Coronary artery (tissue), 2 donors: ENCODE measurements at regions not wholly inside any gene's neighbourhood (a gene's known extent, or its start where the extent isn't known, plus 50 kb on each side); places are given as distances from the start of the nearest gene placed in this dataset.

Experiments used
- DNase-seq: peaks from one replicate; pipeline ENCODE4 v3.0.0-alpha.2; 2017; ENCODE audit warnings: low spot score
- H3K27ac ChIP-seq, 2 donors: fragments of 200-600 bp; sonication (generic); one replicate each; pipeline ENCODE4 v1.5.1; 2016 to 2019
- H3K4me3 ChIP-seq: fragments of 200-600 bp; sonication (generic); 2 replicates; pipeline ENCODE4 v1.5.1; 2016; ENCODE audit warnings: mild to moderate bottlenecking, moderate library complexity
- TF ChIP-seq, protein P1 (sequence below): fragments of 200-600 bp; sonication (generic); IDR thresholded peaks from one replicate; pipeline ENCODE4 v1.5.1; 2019; ENCODE audit warnings: antibody characterized with exemption

DNA sequence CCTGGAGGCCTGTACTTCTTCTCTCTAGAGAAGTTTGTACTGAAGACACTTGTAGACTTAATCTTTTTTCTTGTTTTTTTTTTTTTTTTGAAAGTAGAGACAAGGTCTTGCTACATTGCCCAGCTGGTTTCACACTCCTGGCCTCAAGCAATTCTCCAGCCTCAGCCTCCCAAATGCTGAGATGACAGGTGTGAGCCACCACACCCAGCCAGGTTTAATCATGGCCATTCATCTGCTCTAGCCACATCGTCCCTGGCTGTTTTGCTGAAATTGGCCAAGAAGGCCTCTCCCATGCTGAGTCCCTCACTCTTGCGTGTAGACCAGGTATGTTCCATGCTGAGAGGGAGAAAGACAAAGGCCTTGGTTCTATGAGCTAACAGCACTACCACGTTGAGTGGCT, 176.2 kb downstream of the JCAD start:
- Histone ChIP-seq H3K4me3 (no peak overlapping the region), H3K27ac (no peak overlapping the region)
- DNase-seq: no peak
- TF ChIP-seq, protein P1, sequence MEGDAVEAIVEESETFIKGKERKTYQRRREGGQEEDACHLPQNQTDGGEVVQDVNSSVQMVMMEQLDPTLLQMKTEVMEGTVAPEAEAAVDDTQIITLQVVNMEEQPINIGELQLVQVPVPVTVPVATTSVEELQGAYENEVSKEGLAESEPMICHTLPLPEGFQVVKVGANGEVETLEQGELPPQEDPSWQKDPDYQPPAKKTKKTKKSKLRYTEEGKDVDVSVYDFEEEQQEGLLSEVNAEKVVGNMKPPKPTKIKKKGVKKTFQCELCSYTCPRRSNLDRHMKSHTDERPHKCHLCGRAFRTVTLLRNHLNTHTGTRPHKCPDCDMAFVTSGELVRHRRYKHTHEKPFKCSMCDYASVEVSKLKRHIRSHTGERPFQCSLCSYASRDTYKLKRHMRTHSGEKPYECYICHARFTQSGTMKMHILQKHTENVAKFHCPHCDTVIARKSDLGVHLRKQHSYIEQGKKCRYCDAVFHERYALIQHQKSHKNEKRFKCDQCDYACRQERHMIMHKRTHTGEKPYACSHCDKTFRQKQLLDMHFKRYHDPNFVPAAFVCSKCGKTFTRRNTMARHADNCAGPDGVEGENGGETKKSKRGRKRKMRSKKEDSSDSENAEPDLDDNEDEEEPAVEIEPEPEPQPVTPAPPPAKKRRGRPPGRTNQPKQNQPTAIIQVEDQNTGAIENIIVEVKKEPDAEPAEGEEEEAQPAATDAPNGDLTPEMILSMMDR: no peak

DNA sequence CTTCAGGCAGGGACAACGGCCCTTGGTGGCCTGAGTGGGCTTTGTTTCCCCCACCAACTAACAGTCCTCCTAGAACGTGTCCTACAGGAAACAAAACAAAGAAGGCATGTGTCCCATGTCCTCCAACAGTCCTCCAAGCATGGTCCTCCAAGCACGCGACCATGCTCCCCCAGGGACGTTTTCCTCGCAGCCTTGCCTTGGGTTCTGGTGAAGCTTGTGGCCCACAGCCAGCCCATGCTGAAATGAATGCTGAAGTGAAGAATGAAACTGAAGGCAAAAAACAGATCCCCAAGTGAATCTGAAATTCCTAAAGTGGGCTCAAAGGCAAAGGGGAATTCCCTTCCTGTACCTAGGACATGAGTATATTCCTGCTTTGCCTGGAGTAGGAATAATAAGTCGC, 176.6 kb downstream of the JCAD start:
- TF ChIP-seq, protein P1: no peak
- H3K27ac ChIP-seq: peak overlapping the region; percentile 28 to 53

DNA sequence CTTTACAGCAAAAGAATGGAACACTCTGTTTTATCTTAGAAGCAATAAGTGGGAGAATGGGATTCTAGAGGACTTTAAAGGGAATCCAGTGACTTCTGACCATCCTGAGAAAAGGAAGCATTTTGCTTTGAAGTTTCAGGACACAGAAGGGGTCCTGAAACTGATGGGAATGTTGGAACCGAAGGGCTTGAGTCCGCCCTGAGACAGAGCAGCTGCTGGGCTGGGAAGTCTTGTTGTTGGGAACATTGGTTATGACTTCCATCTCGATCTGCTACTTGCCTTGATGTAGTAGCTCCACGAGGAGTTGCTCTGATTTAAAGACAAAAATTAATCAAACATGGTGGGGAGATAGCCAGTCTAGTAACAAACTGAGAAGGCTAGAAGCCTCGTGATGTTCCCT, 177.6 kb downstream of the JCAD start:
- DNase-seq: no peak
- H3K27ac ChIP-seq: peak overlapping the region; percentile 28 to 53

More for the DNA sequence above, 176.6 kb downstream of the JCAD start:
- DNase-seq: no peak
- H3K4me3 ChIP-seq: no peak overlapping the region

DNA sequence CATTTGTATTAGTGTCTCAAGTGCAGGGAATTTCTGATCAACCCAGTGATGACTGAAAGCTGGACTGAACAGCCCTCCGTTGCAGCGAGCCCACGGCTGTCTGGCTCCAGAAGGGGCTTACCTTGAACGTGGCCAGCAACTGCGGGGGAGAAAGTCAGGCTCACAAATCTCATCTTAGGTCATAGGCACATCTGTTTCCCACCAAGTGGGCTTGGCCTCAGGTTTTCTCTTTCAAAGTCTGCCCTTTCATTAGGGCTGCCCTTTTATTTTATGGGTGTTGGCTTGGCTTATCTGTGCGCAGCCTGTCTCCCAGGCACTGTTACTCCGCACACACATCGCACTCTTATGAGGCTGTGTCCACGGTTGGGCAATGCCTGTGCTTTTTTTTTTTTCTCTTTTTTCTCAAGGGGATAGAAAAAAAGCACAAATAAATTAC, 178.0 kb downstream of the JCAD start:
- Histone ChIP-seq H3K27ac (peak overlapping the region; percentile 57 to 92), H3K4me3 (no peak overlapping the region)
- DNase-seq: no peak
- TF ChIP-seq, protein P1: no peak

More for the DNA sequence above, 177.6 kb downstream of the JCAD start:
- no peak overlapping the region for H3K4me3 ChIP-seq
- TF ChIP-seq, protein P1: no peak

DNA sequence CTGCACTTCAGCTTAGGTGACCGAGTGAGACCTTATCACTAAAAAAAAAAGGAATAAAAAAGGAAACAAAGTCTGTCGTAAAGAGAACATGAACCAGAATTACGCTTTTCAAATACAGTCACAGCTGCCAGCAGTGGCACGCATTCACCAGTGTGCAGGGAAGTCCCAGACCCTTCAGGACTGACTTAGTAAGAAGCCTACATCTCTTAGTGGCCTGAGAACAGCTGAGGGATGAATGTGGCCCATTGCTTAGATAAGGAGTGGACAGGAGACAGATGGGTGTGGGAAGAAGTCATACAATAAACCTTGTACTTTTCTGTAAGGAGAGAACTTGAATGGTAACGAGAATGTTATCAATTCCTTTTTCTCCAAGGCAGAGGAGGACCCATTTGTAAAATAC, 178.5 kb downstream of the JCAD start:
- Histone ChIP-seq H3K27ac (peak overlapping the region; percentile 86 to 92), H3K4me3 (no peak overlapping the region)
- TF ChIP-seq, protein P1: no peak
- no peak for DNase-seq

DNA sequence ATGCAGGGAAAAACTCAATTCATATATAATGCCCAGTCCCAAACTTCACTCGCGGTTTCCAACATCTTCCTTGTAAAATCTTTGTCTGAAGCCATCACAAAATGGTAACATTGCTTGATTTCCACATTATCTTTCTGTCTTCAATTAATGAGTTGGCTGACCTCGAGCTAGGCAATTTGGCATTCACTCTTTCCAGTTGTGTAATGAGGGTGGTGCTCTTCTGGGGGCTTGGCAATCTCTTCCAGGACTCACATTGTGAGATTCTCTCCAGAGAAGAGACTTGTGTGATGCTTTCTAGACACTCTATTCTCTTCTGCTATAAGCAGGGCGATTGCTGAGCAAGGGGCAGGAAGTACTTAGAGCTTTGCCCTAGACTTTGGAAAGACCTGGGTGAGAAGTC, 179.5 kb downstream of the JCAD start:
- TF ChIP-seq, protein P1: no peak
- no peak for DNase-seq
- Histone ChIP-seq H3K4me3 (no peak overlapping the region), H3K27ac (peak overlapping the region; percentile 86 to 92)

DNA sequence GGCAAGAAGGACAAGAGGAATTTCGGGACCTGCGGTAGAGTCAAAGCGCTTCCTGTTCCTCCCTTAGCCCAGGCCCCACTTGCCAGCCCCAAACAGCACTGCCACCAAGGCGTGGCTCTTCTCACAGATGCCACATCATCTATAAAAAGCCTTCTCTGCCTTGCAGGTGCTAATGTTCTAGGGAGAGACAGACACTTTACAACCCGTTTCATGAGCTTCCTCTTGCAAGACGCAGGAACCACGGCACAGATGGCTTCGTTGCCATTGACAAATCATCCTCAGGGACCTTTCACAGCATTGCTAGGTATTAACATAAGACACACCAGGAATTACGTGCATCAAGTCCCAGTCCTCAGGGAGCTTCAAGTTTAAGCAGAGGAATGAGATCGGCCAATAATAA, 180.9 kb downstream of the JCAD start:
- DNase-seq: no peak
- H3K4me3 ChIP-seq: no peak overlapping the region
- TF ChIP-seq, protein P1: no peak
- H3K27ac ChIP-seq: peak overlapping the region; percentile 86 to 92
